Peyer's patch (tissue), 4 donors: ENCODE measurements at regions not wholly inside any gene's neighbourhood (a gene's known extent, or its start where the extent isn't known, plus 50 kb on each side); places are given as distances from the start of the nearest gene placed in this dataset.

ENCODE experiments used
- POLR2A ChIP-seq, 2 donors: fragments of 450-650 bp; IDR thresholded peaks; one replicate each; pipeline ENCODE4 v1.5.1; 2017; ENCODE audit warnings: antibody characterized with exemption in 2 of 2, mild to moderate bottlenecking in 2 of 2, moderate library complexity in 2 of 2
- TF ChIP-seq, protein P1 (sequence below), 6 experiments: fragments of 450-650 bp in 4 of 6; fragments of 200-600 bp in 2 of 6; sonication (generic) in 1 of 6; IDR thresholded peaks; one replicate each; pipeline ENCODE4 v1.5.1; 2017 to 2019; ENCODE audit warnings: antibody characterized with exemption in 6 of 6, mild to moderate bottlenecking in 3 of 6, moderate library complexity in 1 of 6

DNA sequence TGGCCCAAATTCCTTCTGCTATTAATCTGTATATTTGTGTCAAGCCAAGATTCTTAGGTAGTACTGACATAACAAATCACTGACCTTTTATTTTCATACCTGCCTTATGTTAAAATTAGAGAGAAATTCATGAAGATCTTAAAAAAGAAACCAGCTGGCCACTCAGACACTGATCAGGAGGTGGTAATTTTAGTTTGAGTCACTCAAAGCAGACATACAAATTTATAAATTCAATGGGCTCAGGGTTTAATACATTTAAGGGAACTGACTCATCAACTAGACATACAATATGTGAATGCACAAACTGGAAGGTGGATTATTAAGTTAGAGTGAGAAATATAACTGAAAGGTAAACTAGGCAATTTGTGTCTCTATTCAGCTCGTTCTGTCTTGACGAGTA, 711.9 kb upstream of the EYS start:
- no peak for TF ChIP-seq POLR2A (IDR thresholded peaks at IDR 0.05)
- TF ChIP-seq, protein P1, sequence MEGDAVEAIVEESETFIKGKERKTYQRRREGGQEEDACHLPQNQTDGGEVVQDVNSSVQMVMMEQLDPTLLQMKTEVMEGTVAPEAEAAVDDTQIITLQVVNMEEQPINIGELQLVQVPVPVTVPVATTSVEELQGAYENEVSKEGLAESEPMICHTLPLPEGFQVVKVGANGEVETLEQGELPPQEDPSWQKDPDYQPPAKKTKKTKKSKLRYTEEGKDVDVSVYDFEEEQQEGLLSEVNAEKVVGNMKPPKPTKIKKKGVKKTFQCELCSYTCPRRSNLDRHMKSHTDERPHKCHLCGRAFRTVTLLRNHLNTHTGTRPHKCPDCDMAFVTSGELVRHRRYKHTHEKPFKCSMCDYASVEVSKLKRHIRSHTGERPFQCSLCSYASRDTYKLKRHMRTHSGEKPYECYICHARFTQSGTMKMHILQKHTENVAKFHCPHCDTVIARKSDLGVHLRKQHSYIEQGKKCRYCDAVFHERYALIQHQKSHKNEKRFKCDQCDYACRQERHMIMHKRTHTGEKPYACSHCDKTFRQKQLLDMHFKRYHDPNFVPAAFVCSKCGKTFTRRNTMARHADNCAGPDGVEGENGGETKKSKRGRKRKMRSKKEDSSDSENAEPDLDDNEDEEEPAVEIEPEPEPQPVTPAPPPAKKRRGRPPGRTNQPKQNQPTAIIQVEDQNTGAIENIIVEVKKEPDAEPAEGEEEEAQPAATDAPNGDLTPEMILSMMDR (IDR thresholded peaks at IDR 0.05) = no peak
